HUES48 (cell line): ENCODE measurements at regions not wholly inside any gene's neighbourhood (a gene's known extent, or its start where the extent isn't known, plus 50 kb on each side); places are given as distances from the start of the nearest gene placed in this dataset.

Experiments
- H3K27ac ChIP-seq: one replicate; pipeline ENCODE4 v1.7.0; 2013; ENCODE audit warnings: low read depth, low read length, inconsistent platforms
- H3K27me3 ChIP-seq: 2 replicates; pipeline ENCODE4 v1.6.1; 2013; ENCODE audit warnings: mild to moderate bottlenecking, low read length; ENCODE audit not compliant: control insufficient read depth, insufficient read depth
- H3K36me3 ChIP-seq: 2 replicates; pipeline ENCODE4 v1.6.1; 2013; ENCODE audit warnings: low read length; ENCODE audit not compliant: control insufficient read depth, insufficient read depth
- H3K4me1 ChIP-seq: 2 replicates; pipeline ENCODE4 v1.6.1; 2013; ENCODE audit warnings: mild to moderate bottlenecking, low read length; ENCODE audit not compliant: control insufficient read depth, insufficient read depth
- H3K4me3 ChIP-seq: 2 replicates; pipeline ENCODE4 v1.5.1; 2013; ENCODE audit warnings: mild to moderate bottlenecking, low read depth, low read length
- H3K9ac ChIP-seq: 2 replicates; pipeline ENCODE4 v1.6.1; 2013; ENCODE audit warnings: mild to moderate bottlenecking, low read depth, low read length, moderate library complexity
- H3K9me3 ChIP-seq: 2 replicates; pipeline ENCODE4 v1.6.1; 2013; ENCODE audit warnings: low read length; ENCODE audit not compliant: control insufficient read depth, insufficient read depth

GRCh38 chr9:126216826-126217225, 109.8 kb upstream of the MVB12B start:
- Histone ChIP-seq H3K4me3 (no peak overlapping the region), H3K36me3 (no peaks in the 10 kb centered on the region), H3K27ac (no peak overlapping the region), H3K9ac (no peak overlapping the region), H3K9me3 (no peaks in the 10 kb centered on the region), H3K4me1 (0 out of 2 replicates have a peak, but pooled peaks cover 7% of the 10 kb centered on the region), H3K27me3 (no peaks in the 10 kb centered on the region)

DNA sequence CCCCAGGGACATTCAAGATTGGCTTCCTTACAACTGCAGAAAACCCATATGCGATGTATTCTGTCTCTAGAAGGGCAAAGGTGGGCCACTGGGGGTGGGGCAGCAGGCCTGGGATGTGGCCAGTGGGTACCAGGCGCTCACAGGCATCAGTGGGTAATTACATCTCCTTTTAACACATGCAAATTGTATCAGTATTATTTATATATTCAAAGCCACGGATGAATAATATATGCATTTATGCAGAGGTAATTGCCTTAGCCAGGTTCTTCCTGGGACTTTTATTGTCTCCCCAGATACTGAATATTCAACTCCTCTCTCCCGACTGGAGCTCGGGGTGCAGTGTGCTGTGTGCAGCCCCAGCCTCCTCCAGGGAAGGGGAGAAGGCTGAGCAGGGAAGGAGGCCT, 109.4 kb upstream of the MVB12B start:
- no peaks in the 10 kb centered on the region for H3K9me3 ChIP-seq
- no peak overlapping the region for H3K4me3 ChIP-seq
- no peaks in the 10 kb centered on the region for H3K36me3 ChIP-seq
- no peak overlapping the region for H3K9ac ChIP-seq
- no peak overlapping the region for H3K27ac ChIP-seq
- H3K27me3 ChIP-seq, result peaks cover 3% of the 10 kb centered on the region
- 0 out of 2 replicates have a peak, but pooled peaks cover 7% of the 10 kb centered on the region for H3K4me1 ChIP-seq

GRCh38 chr9:126217797-126218196, 108.8 kb upstream of the MVB12B start:
- Histone ChIP-seq H3K27me3 (peaks cover 5% of the 10 kb centered on the region), H3K4me1 (0 out of 2 replicates have a peak, but pooled peaks cover 7% of the 10 kb centered on the region), H3K4me3 (no peak overlapping the region), H3K36me3 (no peaks in the 10 kb centered on the region), H3K27ac (no peak overlapping the region), H3K9ac (no peak overlapping the region; the same call in 1 of the 2 replicates), H3K9me3 (no peaks in the 10 kb centered on the region)

GRCh38 chr9:126218359-126219125, 108.1 kb upstream of the MVB12B start:
- no peak overlapping the region for H3K9ac ChIP-seq
- H3K27me3 ChIP-seq, result peaks cover 11% of the 10 kb centered on the region
- H3K4me3 ChIP-seq, result no peak overlapping the region

DNA sequence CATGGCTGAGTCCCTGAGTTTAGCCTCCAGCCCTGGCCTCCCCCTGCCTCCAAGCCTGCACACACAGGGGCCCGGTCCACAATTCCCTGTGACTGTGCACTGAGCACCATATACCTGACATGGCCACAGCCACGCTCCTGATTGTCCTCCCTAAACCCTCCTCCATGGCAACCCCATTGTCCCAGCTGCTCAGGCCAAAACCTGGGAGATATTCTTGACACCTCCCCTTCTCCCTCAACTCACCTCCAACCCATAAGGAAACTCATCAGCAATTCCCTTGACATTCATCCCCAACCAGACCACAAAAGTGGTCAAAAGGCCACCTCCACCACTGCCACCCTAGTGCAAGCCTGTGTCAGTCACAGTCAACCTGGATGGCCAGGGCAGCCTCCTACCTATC, 107.5 kb upstream of the MVB12B start:
- Histone ChIP-seq H3K4me1 (0 out of 2 replicates have a peak, but pooled peaks cover 7% of the 10 kb centered on the region), H3K4me3 (no peak overlapping the region), H3K36me3 (no peaks in the 10 kb centered on the region), H3K9me3 (no peaks in the 10 kb centered on the region), H3K27ac (no peak overlapping the region), H3K9ac (no peak overlapping the region), H3K27me3 (peaks cover 13% of the 10 kb centered on the region)

More at GRCh38 chr9:126218359-126219125, 108.1 kb upstream of the MVB12B start:
- H3K9me3 ChIP-seq, result no peaks in the 10 kb centered on the region
- H3K36me3 ChIP-seq, result no peaks in the 10 kb centered on the region
- no peak overlapping the region for H3K27ac ChIP-seq
- H3K4me1 ChIP-seq, result 0 out of 2 replicates have a peak, but pooled peaks cover 7% of the 10 kb centered on the region

DNA sequence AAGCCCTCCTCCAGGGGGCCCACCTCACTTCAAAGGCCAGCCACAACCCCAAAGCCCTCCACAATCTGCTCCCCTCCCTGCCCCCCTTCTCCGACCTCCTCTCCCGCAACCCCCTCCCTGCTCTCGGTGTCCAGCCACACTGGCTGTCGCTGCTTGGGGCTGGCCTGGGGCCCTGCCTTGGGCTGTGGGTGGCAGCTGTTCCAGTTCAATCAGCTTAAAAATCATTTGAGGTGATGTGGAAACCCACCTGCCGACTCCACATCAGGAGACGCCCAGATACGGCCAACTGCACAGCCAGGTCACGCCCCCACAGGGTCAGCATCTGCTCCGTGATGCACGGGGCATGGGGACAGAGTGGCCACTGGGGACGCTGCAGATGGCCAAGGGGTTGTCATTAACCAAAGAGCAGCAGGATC, 107.0 kb upstream of the MVB12B start:
- Histone ChIP-seq H3K36me3 (no peaks in the 10 kb centered on the region), H3K9me3 (no peaks in the 10 kb centered on the region), H3K4me3 (no peak overlapping the region), H3K27me3 (peaks cover 13% of the 10 kb centered on the region), H3K27ac (no peak overlapping the region), H3K9ac (no peak overlapping the region), H3K4me1 (0 out of 2 replicates have a peak, but pooled peaks cover 7% of the 10 kb centered on the region)

DNA sequence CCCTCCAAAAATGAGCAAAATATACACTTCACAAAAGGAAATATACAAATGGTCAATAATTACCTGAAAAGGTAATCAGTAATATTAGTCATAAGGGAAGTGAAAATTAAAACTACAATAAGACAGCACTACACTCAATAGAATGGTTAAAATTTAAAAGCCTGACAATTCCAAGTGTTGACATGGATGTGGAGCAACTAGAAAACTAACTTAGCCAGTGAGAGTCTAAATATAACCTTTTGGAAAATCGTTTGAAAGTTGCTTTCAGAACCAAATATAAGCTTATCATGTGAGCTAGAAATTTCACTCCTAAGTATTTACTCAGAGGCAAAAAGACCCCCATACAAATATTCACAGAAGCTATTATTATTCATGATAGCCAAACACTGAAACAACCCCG, 105.1 kb upstream of the MVB12B start:
- Histone ChIP-seq H3K9me3 (no peaks in the 10 kb centered on the region), H3K4me3 (no peak overlapping the region), H3K36me3 (no peaks in the 10 kb centered on the region), H3K27me3 (peaks cover 13% of the 10 kb centered on the region), H3K27ac (no peak overlapping the region), H3K4me1 (0 out of 2 replicates have a peak, but pooled peaks cover 7% of the 10 kb centered on the region), H3K9ac (no peak overlapping the region)

DNA sequence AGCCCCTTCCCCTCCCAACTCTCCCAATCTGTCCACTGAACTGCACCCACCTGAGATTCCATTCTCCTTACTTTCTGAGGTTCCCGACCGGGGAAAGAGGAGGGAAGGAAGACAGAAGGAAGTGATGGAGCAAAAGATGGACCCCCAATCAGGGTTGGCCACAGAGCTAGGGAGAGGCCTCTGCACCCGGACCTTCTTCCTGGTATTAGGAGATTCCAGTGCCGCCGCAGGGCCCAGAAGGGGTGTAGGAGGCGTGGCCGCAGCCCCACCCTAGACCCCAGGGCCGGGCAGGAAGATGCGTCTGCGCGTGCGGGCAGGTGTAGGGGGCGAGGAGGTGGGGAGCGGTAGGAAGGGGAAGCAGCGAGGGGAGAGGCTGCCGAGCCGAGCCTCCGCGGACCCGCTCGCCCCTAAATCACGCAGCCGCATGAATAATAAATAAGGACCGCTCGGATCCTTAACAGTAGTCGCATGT, 104.2 kb upstream of the MVB12B start:
- no peak overlapping the region for H3K9ac ChIP-seq
- H3K27me3 ChIP-seq, result peaks cover 13% of the 10 kb centered on the region
- H3K4me3 ChIP-seq, result peak overlapping the region; percentile 65

DNA sequence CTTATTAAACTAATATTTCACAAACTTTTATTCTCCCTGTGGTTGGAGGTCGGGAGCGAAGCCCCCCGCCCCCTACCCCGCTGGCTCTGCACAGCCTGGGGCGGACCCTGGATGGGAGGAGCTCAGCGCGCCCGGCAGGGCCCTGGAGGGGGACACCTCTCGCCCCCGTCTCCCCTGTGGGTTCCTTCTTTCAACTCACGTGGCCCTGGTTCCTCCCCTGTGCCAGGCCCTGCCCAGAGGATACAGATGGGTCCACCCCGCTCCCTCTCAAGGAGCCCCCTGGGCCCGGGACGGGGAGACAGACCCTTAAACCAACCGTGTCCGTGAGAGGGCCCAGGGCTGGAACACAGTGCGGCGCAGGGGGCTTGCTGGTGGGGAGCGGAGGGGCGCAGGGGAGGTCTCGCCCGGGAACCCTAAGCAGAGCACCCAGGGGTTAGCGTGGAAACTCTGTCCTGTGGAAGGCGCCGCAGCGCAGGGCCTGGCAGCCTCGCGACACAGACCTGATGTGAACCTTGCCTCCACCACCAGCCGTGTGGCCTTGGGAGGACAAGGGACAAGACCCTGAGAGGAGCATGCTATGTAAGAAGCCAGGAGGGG, 103.7 kb upstream of the MVB12B start:
- Histone ChIP-seq H3K4me1 (no peaks in the 10 kb centered on the region), H3K36me3 (no peaks in the 10 kb centered on the region), H3K27ac (no peak overlapping the region), H3K9ac (no peak overlapping the region), H3K27me3 (peaks cover 13% of the 10 kb centered on the region), H3K4me3 (peak overlapping the region; percentile 65), H3K9me3 (no peaks in the 10 kb centered on the region)

More for the DNA sequence above, 104.2 kb upstream of the MVB12B start:
- H3K4me1 ChIP-seq, result 0 out of 2 replicates have a peak, but pooled peaks cover 3% of the 10 kb centered on the region
- no peaks in the 10 kb centered on the region for H3K9me3 ChIP-seq
- H3K36me3 ChIP-seq, result no peaks in the 10 kb centered on the region
- H3K27ac ChIP-seq, result no peak overlapping the region

DNA sequence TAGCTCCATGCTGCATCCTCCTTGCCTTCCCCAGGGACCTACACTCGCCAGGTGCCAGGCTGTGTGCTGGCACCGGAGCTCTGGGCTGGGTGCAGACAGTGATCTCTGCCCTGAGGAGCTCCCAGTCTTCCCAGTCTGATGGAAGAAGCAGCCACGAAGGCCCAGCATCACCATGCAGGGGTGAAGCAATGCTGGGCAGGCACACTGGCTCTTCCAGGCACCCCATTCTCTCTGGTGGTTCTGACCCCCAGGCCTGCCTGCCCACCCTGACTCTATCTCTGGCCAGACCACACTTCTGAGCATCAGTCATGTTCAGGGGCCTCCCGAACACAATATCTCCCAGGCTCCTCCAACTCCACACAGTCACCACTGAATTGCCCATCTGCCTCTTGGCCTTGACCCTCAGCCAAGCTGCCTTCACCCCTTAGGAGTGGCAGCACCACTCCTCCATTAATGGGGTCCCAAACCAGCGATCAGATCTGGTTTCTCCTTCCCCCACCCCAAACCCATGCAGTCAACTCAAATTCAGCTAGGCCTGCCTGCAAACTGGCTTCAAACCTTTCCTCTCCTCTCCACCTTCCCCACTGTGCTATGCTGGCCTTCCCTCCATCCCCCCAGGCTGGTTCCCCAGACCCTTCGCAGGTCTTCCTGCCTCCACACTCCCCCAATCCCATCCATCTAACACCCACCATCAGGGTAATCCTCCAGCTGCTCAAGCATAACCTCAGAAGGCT, 102.7 kb upstream of the MVB12B start:
- Histone ChIP-seq H3K9me3 (no peaks in the 10 kb centered on the region), H3K27me3 (peaks cover 18% of the 10 kb centered on the region), H3K9ac (no peak overlapping the region), H3K36me3 (no peaks in the 10 kb centered on the region), H3K27ac (no peak overlapping the region), H3K4me1 (no peaks in the 10 kb centered on the region), H3K4me3 (no peak overlapping the region)
